GM13977 (cell line): ENCODE measurements at regions not wholly inside any gene's neighbourhood (a gene's known extent, or its start where the extent isn't known, plus 50 kb on each side); places are given as distances from the start of the nearest gene placed in this dataset.

Experiments
- DNase-seq: peaks from one replicate; pipeline ENCODE4 v3.0.0; 2012; ENCODE audit warnings: low spot score
- in situ Hi-C: fragments of 300-500 bp; cut with MboI; formaldehyde crosslinking; loops from one replicate; pipeline ENCODE4 v1.12.0; 2022; ENCODE audit warnings: low sequenced_read_pairs, low pct_unique_long_range_greater_than_20kb, mixed read lengths, inconsistent platforms; ENCODE audit not compliant: unreplicated experiment
- TF ChIP-seq, protein P1 (sequence below): IDR thresholded peaks from 2 replicates; pipeline ENCODE4 v1.5.1; 2012; ENCODE audit warnings: mild to moderate bottlenecking, control low read depth; ENCODE audit not compliant: insufficient read depth; ENCODE audit errors: extremely low read depth, missing control alignments

DNA sequence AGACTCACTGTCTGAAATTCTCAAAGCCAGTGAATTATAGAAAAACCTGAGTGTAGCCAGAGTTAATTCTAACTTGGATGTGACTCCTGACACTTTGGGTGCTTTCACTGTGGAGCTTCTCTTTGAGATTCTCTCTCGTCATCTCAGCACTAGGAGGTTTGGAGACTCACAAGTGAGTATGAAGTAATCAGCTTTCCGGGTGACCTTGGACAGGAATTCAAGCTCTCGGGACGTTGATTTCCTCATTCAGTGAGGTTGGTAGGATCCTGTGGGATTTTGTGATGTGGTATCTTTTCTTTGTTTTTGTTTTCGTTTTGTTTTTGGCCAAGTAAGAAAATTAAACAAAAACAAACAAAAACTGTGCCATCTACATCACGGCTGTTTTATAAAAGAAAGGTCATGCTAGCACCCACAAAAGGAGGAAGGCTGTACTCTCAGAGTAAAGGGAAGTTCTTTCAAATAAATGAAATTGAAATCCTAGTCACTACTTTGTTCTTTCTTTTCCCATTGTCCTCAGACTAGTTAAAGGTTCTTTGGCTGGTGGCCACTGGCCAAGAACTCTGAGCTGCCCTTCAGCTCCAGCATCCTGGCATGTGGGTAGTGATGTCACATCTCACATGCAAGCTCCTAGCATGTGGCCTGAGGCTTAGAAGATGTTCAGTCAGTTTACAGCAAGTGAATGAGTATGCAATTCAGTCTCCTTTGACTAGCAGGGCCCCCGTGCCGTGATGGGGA is 263.3 kb upstream of the TPM1 start:
- DNase-seq: no peak
- TF ChIP-seq, protein P1, sequence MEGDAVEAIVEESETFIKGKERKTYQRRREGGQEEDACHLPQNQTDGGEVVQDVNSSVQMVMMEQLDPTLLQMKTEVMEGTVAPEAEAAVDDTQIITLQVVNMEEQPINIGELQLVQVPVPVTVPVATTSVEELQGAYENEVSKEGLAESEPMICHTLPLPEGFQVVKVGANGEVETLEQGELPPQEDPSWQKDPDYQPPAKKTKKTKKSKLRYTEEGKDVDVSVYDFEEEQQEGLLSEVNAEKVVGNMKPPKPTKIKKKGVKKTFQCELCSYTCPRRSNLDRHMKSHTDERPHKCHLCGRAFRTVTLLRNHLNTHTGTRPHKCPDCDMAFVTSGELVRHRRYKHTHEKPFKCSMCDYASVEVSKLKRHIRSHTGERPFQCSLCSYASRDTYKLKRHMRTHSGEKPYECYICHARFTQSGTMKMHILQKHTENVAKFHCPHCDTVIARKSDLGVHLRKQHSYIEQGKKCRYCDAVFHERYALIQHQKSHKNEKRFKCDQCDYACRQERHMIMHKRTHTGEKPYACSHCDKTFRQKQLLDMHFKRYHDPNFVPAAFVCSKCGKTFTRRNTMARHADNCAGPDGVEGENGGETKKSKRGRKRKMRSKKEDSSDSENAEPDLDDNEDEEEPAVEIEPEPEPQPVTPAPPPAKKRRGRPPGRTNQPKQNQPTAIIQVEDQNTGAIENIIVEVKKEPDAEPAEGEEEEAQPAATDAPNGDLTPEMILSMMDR: no peak
- in situ Hi-C loops: no loop called here

- in situ Hi-C loops: no loop called here
- TF ChIP-seq, protein P1: no peak
- no peak for DNase-seq
Observed at GRCh38 chr15:62779899-62780298, 262.6 kb upstream of the TPM1 start.

DNA sequence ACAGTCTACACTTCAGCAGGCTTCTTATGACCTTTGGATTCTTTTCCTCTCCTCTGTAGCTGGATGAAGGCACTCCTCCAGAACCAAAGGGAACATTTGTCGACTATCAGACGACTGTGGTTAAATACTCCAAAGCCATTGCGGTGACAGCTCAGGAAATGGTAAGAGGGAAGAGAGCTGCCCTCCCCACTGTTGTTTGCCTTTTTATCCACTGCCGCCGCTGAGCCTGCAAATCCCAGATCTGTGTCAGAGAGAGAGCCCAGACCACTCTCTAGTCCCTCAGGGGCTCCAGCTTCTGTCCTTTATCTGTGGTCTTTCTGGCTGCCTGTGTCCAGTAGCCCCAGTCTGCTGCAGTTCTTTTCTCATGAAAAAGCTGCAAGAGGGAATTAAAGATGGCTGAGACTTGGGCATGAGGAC is 261.5 kb upstream of the TPM1 start:
- in situ Hi-C loops: no loop called here

DNA sequence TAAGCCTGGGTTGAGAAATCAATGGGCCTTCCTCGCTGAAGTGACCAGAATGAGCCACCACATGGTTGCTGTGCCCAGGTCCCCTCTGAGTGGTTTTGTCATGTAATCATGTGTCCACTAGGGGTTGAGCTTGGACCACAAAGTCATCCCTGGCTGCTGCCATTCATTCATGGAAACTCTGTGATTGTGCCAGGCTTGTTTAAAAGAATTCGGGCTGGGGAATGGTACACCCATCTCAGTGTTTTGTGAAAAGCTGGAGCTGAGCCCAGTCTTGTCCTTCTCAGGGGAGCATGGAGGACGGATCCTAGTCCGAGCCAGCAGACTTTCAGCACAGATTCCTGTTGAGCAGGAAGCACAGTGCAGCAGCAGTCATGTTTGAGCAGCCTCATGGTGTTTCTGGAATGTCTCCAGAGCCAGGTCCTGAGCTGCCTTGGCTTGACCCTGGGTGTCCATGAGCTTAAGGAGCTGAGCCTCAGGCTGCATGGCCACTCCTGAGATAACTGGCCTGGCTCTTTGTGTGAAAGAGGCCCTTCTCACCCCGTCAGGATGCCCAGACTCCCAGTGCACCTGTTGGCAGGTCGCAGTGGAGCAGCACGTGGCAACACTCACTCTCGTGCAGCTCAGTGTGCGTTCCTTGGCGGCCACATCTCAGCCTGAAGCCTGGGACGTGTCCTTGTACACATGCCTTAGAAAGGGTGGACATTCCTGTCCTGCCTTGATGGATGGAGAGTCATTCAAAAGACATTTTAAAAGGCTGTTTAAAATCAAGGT is 260.3 kb upstream of the TPM1 start:
- TF ChIP-seq, protein P1: peak; percentile 37
- in situ Hi-C loops: no loop called here
- peak; percentile 47 for DNase-seq

More for the DNA sequence above, 261.5 kb upstream of the TPM1 start:
- TF ChIP-seq, protein P1: no peak
- no peak for DNase-seq

DNA sequence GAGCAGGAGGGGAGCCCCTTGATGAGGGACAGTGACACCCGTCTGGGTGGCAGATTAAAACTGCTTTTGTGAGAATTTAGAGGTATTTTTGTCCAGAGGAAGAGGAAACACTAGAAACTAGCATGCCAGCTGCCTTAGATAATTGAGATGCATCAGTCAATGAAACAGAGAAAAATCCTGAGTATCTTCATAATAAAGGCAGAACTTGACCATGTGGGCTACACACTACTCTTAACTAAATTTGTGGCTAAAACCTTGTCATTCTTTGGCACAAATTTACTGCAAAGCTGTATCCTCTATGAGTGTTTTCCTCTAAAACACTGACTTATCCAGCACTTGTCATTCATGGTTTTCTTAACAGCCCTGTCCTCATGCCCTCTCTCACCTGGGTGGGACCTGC is 259.7 kb upstream of the TPM1 start:
- TF ChIP-seq, protein P1: no peak
- DNase-seq: no peak
- in situ Hi-C loops: no loop called here

DNA sequence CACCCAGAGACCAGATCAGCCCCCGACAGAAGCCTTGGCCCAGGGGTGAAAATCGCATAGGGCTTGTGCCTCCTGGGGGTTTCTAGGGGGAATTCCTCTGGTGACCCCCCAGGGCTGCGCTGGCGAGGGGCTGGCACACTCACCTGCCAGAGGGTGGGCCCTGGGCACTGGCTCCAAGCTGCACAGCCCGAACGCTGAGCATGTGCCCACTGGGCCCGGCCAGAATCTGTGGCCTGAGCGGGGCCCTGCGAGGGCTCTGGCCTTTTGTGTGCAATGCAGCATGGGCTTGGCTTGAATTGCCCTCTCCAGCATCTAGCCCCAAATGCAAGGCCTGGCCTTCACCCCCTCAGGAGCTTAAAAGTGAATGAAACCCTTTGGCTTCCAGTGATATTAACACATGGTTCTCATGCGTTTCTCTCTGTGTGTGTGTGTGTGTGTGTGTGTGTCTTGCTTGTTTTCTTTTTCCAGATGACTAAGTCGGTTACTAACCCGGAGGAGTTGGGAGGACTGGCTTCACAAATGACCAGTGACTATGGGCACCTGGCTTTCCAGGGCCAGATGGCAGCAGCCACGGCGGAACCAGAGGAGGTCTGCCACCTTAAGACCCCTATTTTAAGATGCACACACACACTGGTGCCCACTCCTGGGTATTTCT is 259.1 kb upstream of the TPM1 start:
- DNase-seq: no peak
- TF ChIP-seq, protein P1: no peak
- in situ Hi-C loops: no loop called here
